GM21825 (cell line): ENCODE measurements at regions not wholly inside any gene's neighbourhood (a gene's known extent, or its start where the extent isn't known, plus 50 kb on each side); places are given as distances from the start of the nearest gene placed in this dataset.
A peak's percentile ranks its signal among the peaks of the same experiment; 100 is the strongest.

Experiments
- ATAC-seq: cut with Tn5 transposase; IDR thresholded peaks from one replicate; pipeline ENCODE4 v1.9.1; 2021; ENCODE audit warnings: mild to moderate bottlenecking, moderate library complexity; ENCODE audit not compliant: unreplicated experiment

GRCh38 chr4:14218641-14219040 lies 591.1 kb upstream of the BOD1L1 start:
- no peak for ATAC-seq

GRCh38 chr4:14221176-14221575 lies 593.7 kb upstream of the BOD1L1 start:
- ATAC-seq: no peak

GRCh38 chr4:14222377-14223029 lies 595.0 kb upstream of the BOD1L1 start:
- no peak for ATAC-seq

GRCh38 chr4:14223461-14223860 lies 595.9 kb upstream of the BOD1L1 start:
- no peak for ATAC-seq

GRCh38 chr4:14225688-14226207 lies 598.2 kb upstream of the BOD1L1 start:
- no peak for ATAC-seq

- no peak for ATAC-seq
Observed at GRCh38 chr4:14233126-14233525, 605.6 kb upstream of the BOD1L1 start.

- no peak for ATAC-seq
Observed at GRCh38 chr4:14234307-14234706, 606.8 kb upstream of the BOD1L1 start.

- no peak for ATAC-seq
Observed at GRCh38 chr4:14236359-14236758, 608.8 kb upstream of the BOD1L1 start.

- ATAC-seq: no peak
Observed at GRCh38 chr4:14237911-14238310, 610.4 kb upstream of the BOD1L1 start.

GRCh38 chr4:14241574-14241973 lies 614.0 kb upstream of the BOD1L1 start:
- no peak for ATAC-seq

GRCh38 chr4:14247767-14248166 lies 620.2 kb upstream of the BOD1L1 start:
- no peak for ATAC-seq

GRCh38 chr4:14249226-14249625 lies 621.7 kb upstream of the BOD1L1 start:
- ATAC-seq: no peak

GRCh38 chr4:14254252-14254651 lies 626.7 kb upstream of the BOD1L1 start:
- ATAC-seq: no peak

- ATAC-seq: no peak
Observed at GRCh38 chr4:14254926-14255325, 627.4 kb upstream of the BOD1L1 start.

GRCh38 chr4:14257903-14258302 lies 630.4 kb upstream of the BOD1L1 start:
- ATAC-seq: no peak

GRCh38 chr4:14259936-14260335 lies 632.4 kb upstream of the BOD1L1 start:
- ATAC-seq: no peak

GRCh38 chr4:14260591-14260990 lies 633.1 kb upstream of the BOD1L1 start:
- no peak for ATAC-seq

GRCh38 chr4:14262221-14262620 lies 634.7 kb upstream of the BOD1L1 start:
- ATAC-seq: no peak

GRCh38 chr4:14264437-14264836 lies 636.9 kb upstream of the BOD1L1 start:
- ATAC-seq: no peak

- ATAC-seq: no peak
Observed at GRCh38 chr4:14265651-14266050, 638.1 kb upstream of the BOD1L1 start.

- ATAC-seq: no peak
Observed at GRCh38 chr4:14267373-14268060, 640.0 kb upstream of the BOD1L1 start.

- peak; percentile 79 for ATAC-seq
Observed at GRCh38 chr4:14269824-14270223, 642.3 kb upstream of the BOD1L1 start.
